HL-60/S4 treated with retinoic acid at 250 ng/mL for 4 days and 3 days (cell line): ENCODE measurements at regions not wholly inside any gene's neighbourhood (a gene's known extent, or its start where the extent isn't known, plus 50 kb on each side); places are given as distances from the start of the nearest gene placed in this dataset.
"Not testable (repeated sequence)": the region's sequence is repeated elsewhere in the genome, so short reads cannot be mapped to it uniquely, and the experiment has no call there.

Source experiments
- in situ Hi-C: fragments of 300-500 bp; cut with MboI; formaldehyde crosslinking; loops from 2 replicates; pipeline ENCODE4 v1.7.0; 2022; ENCODE audit warnings: low sequenced_read_pairs

DNA sequence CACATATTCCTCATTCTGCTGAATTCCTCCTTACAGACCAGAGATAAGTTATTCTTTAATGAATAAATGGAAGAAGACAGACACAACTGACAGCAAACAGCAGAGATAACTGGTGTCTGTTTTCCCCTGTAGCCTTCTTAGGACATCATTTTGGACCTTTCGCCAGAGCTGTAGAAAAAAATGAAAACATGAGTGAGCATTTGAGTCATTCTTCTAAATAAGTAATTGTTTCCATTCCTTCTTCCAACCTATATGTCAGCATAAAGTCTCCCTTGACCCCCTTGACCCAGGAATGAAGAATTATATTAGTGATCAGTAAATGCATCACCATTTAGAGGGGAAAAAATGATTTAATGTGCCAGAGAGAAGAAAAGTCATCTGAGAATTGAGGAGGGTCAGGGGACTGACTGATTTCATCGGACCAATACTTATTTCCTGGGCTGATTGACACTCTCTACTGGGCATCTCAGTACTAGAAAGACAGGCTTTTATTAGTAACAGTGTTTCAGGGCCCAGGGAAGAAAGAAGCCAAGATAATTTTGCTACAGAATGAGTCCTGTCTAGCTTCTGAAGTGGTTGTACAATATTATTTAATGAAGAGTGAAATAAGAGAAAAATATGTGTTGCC lies 597.0 kb downstream of the PSAT1 start:
- in situ Hi-C loops: no loop called here

DNA sequence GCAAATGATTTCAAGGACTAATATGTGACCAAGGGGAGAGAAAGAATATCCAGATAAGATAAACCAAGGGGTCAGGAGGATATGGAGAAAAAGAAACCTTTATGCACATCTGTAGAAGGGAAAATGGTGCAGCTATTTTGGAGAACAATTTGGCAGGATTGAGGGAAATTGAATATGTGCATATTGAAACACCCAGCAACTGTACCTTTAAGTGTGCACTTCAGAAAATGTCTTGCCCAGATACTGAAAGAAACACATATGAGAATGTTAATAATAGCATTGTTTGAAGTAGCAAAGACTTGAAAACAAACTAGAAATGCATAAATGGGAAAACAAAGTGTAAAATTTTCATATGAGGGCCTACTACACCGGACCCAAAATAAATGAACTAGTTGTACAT lies 599.6 kb downstream of the PSAT1 start:
- in situ Hi-C loops: no loop called here

DNA sequence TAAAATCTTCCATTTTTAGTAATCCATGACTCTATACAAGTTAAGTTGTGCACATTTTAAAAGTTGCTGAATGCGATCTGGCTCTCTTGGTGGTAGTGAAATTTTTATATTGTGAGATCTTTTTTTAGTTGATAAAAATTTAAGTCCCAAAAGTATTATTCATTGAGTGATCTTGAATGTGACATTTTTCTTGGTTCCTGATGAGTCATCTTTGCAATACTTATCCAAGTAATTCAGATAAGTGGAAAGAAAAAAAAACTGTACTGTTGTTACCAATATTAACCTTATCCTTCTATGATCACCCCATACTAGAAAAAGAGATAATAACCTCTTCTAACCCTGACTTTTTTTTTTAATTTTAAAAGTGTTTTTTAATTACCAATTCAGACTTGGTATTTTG lies 601.3 kb downstream of the PSAT1 start:
- in situ Hi-C loops: no loop called here

DNA sequence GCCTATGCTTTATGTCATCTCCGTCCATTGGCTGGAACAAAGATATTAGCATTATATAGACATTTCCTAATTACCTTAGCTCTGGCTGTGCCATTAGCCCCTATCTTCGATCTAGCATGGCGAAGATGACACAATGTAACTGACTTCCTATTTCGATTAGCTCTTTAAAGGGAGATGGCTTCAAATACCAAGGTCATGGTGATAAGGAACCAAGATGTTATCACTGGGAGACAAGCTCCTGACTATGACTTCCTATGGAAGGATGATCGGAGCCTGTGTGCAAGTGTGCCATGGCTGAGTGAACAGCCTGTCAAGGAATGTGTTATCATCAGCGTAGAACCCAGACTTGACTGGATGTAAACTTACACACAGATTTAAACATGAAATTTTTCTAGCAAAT lies 602.1 kb downstream of the PSAT1 start:
- in situ Hi-C loops: no loop called here

DNA sequence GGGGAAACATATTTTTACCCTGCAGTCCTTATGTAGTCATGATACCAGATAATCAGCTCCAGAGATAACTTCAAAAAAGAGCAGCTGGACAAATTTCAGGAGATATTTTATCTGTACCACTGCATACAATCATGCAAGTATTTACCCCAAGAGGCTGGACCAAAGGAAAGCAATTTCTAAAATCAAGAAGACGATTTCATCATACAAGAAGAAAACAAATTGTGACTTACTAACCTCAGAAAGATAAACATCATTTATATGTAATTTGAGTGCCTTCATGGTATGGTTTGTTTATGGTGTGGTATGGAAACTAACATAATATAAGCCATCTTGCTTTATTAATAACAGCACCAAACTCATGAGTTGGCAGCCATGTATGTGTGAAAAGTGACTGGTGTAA lies 603.6 kb downstream of the PSAT1 start:
- in situ Hi-C loops: no loop called here

DNA sequence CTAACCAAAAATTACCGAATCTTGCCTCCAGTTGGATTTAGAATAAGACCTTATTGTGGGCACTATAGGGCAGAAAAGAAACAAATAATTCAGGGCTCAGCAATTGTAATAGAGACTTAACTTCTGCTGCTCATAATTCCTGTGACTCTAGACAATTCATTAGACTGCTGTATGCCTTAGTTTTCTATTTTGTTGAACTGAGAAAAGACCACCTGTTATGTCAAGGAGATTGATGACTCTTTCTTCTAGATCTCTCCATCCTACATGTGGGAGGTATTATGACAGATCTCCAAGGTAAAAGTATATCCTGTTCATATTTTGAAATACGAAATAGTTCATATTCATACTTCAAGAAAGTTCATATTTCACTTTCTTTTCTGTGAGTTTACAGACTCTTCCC lies 605.1 kb downstream of the PSAT1 start:
- in situ Hi-C loops: no loop called here

DNA sequence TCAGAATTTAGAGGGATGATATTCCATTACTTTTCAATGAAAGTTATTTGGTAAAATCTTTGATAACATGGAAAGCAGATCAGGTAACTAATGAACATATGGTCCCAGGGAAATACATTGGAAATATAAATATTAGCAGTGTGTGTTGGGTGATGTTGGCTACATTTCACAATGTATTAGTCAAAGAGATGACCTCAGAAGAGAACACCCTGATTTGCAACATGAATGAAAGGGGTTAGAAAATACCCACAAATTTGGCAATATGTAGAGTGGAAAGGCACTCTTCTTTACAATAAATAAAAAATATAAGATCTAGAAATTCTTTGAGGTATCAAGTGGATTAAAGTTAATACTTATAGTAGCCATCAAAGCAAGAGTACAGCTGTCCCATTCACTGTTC lies 606.7 kb downstream of the PSAT1 start:
- in situ Hi-C loops: no loop called here

DNA sequence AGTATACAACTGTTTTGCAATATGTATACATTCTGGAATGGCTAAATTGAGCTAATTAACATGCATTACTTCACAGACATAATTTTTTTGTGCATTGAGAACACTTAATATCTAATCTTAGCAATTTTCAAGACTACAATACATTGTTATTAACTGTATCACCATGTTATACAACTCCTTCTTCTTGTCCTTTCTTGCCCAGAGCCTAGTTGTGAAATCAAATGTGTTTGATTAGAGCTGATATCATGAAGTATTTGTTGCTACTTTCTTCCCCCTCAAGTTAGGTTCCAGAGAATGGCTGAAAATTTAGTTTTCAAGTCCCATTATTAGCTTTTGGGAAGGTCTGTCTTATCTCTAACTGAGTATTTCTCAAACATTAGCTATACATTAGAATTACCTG lies 607.8 kb downstream of the PSAT1 start:
- in situ Hi-C loops: no loop called here

DNA sequence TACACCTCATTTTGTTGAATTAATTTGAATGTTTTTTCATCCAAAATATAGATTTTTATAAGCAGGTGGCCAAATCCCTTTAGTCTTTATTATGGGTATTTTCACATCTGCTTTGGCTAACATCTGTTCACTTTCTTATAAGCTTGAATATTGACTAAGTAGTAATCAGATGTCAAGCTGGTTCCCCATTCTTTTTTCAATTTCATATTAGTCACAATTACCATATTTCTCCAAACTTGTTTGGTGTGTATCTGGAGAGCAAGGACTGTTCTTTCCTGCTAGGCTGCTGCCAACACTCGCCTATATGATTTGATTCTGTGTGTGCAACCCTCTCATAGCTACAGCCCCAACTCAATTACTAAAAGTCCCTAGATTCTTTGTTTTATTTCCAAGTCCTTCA lies 608.5 kb downstream of the PSAT1 start:
- in situ Hi-C loops: no loop called here

DNA sequence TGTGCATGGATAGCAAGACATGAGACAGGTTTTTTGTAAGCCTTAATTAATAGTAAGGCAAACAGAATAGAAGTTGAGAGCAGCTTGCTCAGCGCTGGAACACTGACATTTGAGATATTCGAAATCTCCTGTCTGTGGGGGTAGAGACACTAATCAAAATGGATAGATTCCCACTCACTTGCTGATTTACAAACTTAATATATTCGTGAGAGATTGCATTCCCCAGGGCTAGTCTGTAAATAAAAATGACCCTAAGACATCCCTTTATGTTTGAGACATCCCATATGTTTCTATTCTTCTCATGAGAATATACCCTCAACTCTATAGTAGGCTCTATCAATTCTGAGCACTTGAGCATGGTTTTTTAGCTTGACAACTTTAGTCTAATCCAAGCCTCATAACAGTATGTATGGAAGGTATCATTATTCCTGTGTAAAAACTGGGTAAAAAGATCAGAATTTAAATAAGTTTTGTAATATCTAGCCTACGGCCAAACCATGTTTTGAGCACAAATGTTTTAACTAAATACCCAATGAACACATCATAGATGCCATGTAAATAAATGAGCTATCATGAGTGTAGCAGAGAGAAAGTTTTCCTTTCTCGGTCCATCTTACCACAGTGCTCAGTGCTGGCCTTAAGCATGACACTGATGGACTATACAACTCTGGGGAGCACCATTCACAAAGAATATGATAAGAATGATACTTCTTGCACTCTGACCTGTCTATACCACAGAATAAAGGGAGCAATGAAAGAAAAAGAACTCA lies 609.2 kb downstream of the PSAT1 start:
- in situ Hi-C loops: no loop called here

DNA sequence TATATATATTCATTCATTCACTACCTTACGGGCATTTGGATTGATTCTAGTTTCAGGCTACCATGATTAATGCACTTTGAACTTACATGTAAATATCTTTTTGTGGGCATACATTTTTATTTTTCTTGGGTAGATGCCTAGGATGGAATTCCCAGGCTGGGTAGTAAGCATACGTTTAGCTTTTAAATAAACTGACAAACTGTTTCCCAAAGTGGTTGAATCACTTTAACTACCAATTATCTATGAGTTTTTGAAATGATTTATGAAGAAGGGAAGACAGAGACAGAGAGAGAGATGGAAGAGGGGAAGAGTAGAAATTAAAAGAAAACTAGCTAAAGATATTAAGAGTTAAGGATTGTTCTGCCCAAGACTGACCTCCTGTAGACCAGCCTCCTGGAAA lies 612.6 kb downstream of the PSAT1 start:
- in situ Hi-C loops: no loop called here

DNA sequence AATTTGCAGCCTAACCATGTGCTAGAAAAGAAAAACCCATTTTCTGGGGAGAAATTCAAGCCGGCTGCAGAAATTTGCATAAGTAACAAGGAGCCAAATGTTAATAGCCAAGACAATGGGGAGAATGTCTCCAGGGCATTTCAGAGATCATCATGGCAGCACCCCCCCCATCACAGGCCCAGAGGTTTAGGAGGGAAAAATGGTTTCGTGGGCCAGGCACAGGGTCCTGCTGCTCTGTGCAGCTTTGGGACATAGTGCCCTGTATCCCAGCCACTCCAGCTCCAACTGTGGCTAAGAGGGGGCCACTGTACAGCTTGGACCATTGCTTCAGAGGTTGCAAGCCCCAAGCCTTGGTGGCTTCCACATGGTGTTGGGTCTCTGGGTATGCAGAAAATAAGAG lies 620.0 kb downstream of the PSAT1 start:
- in situ Hi-C loops: not testable (repeated sequence)

DNA sequence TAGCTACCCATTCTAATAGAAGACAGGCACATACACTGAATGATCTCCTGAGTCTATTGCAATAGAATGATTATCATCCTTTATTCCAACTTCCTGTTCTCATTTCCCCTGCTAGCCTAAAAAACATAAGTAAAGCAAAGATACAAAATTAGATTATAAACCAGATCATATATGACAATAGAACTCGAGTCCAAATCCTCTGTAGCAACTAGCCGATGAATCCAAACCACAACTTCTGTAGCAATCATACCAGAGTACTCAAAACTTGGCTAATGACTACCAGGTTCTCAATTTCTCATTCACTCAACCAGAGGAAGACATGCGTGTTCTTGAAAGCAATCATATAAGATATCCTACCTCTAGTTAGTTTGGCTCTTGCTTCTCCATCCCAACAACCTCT lies 622.1 kb downstream of the PSAT1 start:
- in situ Hi-C loops: no loop called here

DNA sequence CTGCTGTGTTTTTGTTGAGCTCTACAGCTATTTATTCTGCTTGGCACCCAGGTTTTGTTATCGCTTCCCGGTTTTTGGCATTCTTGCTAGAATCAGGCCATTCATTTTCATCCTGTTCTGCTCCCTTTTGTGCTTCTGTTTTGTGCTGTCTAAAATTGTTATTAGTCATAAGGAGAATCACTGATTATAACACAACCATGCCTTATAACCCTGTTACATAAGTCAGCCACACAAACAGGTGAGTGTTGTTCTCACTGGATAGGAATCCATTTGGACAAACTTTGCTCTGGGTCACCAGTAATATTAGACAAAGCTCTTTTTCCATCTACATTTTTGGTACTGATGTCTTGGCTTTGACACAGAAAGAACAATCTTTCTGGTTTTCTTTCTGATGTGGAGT lies 622.8 kb downstream of the PSAT1 start:
- in situ Hi-C loops: no loop called here

DNA sequence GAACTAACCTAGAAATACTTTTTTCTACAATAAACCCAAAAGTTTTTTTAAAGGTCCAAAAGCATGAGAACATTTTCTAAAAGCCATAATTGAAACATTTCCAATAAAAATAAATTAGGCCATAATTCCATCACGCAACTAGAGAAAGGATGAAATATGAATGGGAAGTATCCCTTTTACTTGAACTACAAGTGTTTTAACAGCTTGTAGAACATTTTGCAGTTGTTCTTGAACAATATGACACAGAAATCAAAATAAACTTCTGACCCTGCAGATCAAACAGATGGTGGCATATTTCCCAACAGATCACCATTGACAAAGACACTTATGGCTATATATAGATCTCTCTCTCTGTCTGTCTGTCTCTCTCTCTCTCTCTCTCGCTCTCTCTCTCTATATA lies 624.4 kb downstream of the PSAT1 start:
- in situ Hi-C loops: no loop called here

DNA sequence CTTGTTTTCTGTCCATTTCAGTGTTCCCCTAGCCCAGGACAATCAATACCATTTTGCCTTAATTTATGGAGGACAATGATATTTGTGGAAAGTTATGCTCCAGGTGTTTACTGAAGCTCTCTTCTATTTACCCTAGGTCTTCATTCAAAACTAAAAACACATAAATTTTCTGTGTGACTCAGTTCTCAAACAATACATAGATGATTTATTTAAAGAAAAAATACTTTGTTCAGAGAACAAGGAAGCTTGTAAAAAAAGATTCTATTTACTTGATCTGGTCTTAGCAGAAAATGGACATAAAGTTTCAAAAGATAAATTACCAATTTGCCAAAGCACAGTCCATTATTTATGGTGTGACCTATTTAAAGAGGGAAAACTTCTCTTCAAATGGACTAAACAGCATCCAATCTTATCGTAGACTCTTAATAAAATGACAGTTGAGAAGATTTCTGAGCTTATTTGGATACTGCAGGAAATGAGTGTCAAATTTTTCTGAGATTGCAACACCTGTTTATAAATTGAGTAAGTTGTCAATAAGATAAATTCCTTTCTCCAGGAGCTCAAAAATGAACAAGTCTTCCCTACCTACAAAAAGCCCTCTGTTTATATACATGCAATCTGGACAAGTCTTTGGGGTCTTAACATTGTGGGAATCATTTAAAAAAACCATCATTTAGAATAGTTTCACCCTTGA lies 627.2 kb downstream of the PSAT1 start:
- in situ Hi-C loops: no loop called here

DNA sequence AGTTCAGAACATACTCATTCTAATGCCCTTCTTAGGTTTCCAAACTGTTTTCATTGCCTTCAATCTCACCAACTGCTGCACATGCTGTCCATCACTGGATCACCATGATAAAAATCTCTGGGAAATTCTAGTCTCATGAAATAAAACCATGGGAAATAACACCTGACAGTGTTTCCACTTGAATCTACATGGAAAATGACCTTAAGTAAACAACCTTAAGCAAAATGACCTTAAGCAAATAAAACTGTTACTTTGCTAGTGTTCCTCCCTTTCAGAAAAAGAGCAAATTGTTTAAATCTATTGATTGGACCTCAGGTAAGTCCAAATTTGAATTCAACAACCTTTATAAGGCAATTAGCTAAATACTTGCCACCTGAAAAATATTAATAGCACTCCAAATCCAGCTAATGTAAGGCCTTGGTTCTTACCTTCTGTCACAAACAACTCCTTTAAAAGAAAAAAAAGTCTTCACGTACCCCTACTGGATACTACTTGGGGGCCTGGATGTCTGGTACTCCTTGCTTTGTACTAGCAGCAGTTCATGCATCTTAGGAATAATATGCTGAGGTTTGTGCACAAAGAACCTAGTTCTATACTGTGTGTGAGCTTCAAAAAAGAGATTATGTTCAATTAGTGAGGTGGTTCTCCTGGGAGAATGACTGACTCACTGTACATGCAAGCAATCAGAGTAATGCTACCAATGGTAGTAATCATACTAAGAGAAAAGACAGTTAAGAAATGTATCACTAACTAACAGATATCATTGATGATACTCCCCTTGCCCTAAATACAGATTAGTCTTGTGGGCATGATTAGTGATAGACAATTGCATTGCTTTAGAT lies 630.4 kb downstream of the PSAT1 start:
- in situ Hi-C loops: no loop called here

DNA sequence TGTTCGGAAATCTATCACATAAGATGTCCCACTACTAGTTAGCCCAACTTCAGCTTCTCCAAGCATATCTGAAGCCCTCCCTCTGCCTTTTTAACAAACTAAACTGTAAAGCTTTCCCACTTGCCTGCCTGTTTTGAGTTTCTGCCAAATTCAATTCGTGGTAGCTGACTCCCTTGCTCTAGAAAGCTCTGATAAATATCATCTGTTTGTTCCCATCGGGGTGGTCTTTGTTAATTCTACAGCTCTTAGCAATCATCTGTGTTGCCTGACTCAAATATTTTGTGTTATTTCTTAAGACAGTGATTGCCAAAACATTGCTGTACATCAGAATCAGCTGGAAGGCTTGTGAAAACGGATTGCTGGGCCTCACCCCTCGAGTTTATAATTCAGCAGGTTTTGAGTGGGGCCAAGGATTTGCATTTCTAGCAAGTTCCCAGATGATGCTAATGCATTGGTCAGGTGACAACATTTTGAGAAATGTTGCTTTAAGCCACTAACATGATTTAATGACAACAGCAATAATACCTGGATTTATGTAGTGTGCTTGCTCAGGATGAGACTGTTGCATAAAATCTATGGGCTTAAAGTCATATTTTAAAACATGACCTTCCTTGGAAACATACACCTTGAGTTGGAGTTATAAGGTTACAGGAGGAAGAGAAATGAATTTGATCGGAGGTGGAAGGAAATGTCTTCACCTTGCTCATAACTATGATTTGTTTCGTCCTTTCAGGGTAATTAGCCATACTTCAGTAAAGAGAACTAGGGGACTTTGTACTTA lies 631.9 kb downstream of the PSAT1 start:
- in situ Hi-C loops: no loop called here

DNA sequence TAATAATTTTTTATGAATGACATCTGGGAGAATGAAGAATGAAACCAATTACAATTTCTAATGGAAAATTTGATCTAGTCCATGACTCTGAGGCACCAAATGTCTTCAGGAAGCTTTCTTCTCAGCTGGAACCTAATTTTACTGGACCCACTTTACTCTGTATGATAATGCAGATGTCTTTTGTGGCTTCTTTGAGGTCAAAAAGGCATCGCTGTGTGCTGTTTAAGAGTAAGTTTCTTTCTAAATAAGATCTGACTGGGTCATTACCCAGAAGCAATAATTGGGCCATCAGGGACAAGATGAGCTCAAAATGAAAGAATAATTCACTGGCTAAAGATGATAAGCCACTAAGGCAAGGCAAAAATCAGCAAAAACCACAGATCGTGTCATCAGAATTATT lies 633.4 kb downstream of the PSAT1 start:
- in situ Hi-C loops: no loop called here

DNA sequence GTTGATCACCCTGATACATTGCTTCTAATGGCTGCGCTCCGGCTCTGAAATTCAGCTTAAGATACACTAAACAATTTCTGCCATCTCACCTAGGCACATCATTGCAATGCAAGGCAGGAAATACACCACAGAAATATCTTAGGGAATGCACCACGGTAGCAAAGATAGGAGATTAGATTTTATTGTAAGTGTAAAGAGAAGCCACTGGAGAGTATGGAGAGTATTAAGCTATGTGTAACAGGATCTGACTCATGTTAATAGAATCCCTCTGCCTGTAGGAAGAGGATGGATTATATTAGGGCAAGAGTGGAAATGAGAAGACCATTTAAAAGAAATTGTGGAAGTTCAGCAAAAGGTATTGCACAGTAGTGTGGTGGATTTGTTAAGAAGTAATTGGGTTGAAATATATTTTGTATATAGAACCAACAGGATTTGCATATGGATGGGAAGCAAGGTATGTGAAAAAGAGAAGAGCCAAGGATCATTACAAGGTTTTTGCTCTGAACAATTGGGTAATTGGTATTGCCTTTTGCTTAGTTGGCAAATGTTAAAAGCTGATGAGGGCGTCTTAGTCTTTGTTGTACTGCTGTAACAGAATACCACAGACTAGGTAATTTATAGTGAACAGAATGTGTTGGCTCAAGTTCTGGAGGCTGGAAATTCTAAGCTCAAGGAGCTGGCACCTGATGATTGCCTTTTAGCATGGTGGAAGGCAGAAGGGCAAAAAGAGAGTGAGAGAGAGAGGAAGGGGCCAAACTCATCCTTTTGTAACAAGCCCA lies 636.1 kb downstream of the PSAT1 start:
- in situ Hi-C loops: no loop called here
